ENCODE measurements at regions not wholly inside any gene's neighbourhood (a gene's known extent, or its start where the extent isn't known, plus 50 kb on each side); places are given as distances from the start of the nearest gene placed in this dataset.

DNA sequence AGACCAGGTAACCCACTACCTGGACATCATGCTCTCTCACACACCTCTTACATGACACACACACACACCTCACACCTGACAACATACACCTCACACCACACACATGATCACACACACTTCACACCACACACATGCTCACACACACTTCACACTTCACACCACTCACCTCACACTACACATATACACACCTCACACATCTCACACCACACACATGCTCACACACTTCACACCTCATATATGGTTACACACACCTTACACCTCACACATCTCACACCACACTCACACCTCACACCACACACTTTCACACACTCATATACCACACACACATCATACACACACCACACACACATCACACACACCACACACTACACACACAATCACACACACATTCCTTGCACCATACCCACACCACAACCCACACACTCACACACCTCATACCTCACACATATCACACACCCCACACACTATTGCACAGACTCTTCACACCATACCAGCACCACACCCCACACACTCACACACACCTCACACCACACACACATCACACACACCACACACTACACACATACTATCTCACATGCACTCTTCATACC, 98.1 kb upstream of the PIEZO2 start:
- no peak for TF ChIP-seq EZH2 (IDR thresholded peaks at IDR 0.05; ENCODE audit: insufficient read depth, poor library complexity, severe bottlenecking)
- no peak for TF ChIP-seq EZH2phosphoT487 (IDR thresholded peaks at IDR 0.05; ENCODE audit: insufficient read depth, low read depth)

Measured in GM23248 (cell line).